Activated naive CD8-positive, alpha-beta T cell treated with anti-CD3 and anti-CD28 coated beads, Interleukin-2, amount 50 U/mL, for 16 hours (primary cell): ENCODE measurements at regions not wholly inside any gene's neighbourhood (a gene's known extent, or its start where the extent isn't known, plus 50 kb on each side); places are given as distances from the start of the nearest gene placed in this dataset.
"Not testable (repeated sequence)": the region's sequence is repeated elsewhere in the genome, so short reads cannot be mapped to it uniquely, and the experiment has no call there.

Experiments used
- DNase-seq: peaks from one replicate; pipeline ENCODE4 v3.0.0-alpha.2; 2020; ENCODE audit warnings: low read depth, low spot score

- DNase-seq, result not testable (repeated sequence)
Measured at GRCh38 chr1:148432318-148432717, 50.8 kb downstream of the PPIAL4G start.

DNA sequence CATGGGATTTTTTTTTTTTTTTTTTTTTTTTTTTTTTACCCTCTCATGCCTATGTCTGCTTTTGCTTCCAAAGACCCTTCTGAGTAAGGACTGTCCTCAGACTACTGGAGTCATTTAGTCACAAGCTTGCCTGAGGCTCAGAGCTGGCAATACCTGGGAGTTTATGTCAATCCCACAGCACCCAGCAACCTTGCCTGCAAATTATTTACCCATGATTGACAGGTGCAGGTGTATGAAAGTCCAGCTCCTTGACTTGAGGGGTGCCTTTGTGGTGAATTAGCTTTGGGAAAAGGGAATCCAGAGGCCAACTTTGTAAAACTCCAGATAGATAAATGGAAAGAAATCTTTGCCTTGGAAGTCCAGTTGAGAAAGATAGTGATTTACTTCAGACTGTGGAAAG is 53.2 kb downstream of the PPIAL4G start:
- not testable (repeated sequence) for DNase-seq

DNA sequence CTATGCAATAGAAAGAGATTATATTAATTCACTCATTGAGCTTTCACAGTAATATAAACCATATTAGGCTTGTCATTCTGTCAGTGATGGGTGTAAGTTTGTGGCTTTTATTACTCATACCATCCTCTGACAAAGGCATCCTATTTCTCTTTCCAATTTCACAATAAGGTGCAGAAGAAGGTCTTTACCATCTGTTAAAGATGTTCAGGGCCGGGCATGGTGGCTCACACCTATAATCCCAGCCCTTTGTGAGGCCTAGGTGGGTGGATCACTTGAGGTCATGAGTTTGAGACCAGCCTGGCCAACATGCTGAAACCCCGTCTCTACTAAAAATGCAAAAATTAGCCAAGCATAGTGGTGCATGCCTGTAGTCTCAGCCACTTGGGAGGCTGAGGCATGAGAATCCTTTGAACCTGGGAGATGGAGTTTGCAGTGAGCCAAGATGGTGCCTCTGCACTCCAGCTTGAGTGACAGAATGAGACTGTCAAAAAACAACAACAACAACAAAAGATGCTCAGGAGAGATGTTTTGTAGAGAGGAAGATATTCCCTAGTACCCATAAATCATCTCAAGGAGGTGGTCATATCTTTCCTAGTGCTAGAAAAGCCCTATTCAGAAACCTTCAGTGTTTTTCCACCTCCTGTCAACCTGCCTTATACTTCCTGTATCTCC is 56.0 kb downstream of the PPIAL4G start:
- DNase-seq, result not testable (repeated sequence)

- DNase-seq, result not testable (repeated sequence)
Measured at GRCh38 chr1:148426385-148426784, 56.7 kb downstream of the PPIAL4G start.

DNA sequence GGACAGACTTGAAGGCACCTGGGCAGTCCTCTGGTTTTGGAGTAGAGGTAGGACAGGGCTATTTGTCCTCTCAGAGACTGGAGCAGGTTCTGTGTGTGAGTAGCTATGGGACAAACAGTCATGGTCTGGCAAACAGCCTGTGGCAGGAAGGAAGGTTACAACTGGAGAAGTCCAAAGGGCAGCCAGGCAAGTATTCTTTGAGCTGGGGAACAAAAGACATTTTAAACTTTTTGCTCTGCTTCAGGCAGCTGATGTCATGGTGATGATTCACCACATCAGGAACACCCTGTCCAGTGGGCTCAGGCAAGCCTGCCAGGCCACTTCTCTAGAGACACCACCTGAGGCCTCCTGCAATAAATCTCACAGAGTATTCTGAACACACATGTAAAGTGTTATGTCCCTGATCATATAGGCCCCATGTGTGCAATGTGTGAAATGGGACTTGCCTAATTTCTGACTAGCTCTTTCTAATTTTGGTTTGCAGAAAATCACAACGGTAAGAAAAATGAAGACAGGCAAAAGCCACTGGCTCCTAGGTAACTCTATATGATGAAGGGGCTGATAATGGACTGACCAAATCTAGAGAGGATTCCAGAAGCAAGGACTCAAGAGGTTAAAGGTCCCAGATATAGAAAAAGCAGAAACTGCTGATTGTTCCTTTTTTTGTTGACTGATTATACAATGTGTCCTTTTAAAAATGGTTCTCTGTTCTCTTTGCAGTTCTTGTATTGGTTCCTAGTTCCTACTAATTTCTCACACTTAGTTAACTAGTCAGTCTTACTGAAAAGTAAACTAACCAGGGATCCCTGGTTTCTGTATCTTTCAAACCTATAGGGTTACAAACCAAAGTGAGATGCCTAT is 58.7 kb downstream of the PPIAL4G start:
- not testable (repeated sequence) for DNase-seq

GRCh38 chr1:148422921-148423320 is 60.2 kb downstream of the PPIAL4G start:
- DNase-seq, result not testable (repeated sequence)

- not testable (repeated sequence) for DNase-seq
Measured at GRCh38 chr1:148417241-148417640, 65.9 kb downstream of the PPIAL4G start.

DNA sequence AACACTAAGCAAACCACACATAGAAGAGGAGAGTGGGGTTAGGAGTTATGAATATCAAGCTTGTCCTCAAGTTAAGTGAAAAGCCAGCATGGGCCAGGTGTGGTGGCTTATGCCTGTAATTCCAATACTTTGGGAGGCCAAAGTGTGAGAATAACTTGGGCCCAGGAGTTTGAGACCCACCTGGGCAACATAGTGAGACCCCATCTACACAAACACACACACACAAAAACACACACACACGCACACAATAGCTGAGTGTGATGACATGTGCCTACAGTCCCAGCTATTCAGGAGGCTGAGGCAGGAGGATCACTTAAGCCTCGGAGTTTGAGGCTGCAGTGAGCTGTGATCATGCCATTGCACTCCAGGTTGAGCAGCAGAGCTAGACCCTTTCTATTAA is 69.7 kb downstream of the PPIAL4G start:
- DNase-seq, result not testable (repeated sequence)

DNA sequence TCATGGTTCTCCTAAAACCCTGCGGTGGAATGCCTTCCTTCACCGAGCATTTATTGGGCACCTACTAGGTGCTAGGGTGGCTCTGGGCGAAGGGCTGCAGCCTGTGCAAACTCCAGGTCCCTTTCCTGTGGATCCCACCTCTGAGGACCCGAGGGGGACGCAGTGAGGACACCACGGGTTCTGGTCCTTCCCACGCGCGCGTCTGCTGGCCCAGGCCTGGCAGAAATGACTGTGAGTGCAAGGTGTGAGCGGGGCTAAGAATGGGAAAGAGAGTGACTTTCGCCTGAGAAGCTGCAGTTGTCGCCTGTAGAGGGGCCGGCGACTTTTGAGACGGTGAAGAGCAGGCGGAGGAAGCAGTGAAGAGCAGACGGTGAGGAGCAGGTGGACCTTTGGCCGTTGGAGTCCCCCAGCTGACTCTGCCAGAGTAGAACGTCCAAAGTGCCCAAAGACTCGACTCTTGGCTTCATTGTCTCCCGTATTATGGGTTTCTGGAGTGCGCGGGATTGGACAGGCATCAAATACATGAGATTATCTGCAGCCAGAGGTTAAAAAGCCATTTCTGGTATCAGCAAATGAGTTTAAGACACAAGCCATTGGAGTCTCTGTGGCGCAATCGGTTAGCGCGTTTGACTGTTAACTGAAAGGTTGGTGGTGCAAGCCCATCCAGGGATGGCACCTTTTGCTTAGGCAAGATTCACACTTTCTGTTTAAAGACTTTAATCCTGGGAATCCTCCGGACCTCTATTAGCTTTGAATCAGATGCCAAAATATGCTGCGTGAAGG is 78.1 kb downstream of the PPIAL4G start:
- not testable (repeated sequence) for DNase-seq

DNA sequence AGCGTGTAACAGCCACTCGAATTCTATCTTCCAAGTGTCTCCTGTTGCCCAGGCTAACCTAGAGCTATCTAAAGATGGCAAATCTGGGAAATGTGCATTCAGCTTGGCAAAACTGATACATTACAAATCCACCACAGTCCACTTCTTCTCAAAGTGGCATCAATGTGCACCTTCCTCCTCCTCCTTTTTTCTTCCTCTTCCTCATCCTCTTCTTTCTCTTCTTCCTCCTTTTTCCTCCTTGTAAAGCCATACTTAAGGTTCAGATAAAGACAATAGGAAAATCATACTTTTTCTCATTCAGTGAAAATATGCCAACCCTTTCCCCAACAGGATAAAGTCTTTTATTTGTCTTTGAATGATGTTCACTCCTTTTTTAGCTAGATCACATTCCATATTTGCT is 79.2 kb downstream of the PPIAL4G start:
- not testable (repeated sequence) for DNase-seq

DNA sequence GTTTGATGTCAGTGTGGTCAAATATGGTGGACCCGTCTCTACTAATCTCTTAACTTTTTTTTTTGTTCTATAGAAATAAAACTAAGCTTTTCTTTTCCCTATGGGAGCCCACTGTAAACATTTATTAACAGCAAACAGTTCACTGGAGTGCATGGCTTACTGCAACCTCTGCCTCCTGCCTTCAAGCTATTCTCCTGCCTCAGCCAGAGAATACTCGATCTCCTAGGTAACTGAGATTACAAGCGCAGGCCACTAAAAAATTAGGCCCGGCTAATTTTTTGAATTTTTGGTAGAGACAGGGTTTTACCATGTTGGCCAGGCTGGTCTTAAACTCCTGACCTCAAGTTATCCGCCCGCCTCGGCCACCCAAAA is 80.0 kb downstream of the PPIAL4G start:
- DNase-seq, result not testable (repeated sequence)

- peak; percentile 66 for DNase-seq
Measured at GRCh38 chr1:148402152-148403084, 80.7 kb downstream of the PPIAL4G start.

DNA sequence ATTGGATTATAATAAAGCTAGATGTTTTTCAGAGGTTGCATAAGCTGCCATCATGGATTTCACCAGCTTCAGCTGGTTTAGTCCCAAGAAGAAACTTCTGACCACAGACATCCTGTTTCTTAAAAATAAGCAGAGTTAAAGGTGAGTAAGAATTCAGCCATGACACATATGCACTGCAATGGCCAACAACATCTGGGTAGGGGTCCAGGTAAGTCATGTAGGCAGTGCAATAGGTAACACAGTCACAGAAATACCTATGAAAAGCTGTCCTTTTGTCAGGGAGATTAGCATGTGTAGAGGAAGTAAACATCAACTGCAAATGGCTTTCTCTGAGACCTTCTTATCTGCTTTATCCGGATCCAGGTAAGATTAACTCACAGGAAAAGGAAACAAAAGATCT is 85.6 kb downstream of the PPIAL4G start:
- DNase-seq, result not testable (repeated sequence)

DNA sequence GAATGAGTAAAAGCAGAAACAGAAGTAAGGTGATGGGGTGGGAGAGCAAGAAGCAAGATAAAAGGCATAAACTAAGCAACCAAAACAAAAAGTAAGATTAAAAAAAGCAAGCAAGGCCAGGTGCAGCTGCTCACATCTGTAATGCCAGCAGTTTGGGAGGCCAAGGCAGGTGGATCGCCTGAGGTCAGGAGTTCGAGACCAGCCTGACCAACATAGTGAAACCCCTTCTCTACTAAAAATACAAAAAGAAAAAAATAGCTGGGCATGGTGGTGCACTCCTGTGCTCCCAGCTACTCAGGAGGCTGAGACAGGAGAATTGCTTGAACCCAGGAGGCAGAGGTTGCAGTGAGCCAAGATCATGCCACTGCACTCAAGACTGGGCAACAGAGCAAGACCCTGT is 90.6 kb downstream of the PPIAL4G start:
- not testable (repeated sequence) for DNase-seq

DNA sequence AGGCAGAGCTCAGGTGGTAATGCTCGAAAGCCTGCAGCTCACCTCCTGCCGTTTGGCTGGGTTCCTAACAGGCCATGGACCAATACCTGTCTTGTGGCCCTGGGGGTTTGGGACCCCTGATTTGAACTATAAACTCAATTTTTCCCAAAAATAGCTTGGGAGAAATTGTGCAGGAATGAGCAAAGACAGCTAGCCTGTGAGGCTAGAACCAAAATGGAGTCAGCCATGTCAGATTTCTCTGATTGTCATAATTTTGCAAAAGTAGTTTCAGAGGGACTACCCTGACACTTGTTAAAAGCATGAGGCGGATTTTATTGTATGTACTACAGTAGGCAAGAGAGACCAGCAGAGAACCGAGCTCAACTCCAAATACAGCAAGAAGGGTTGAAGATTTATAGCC is 91.8 kb downstream of the PPIAL4G start:
- not testable (repeated sequence) for DNase-seq

DNA sequence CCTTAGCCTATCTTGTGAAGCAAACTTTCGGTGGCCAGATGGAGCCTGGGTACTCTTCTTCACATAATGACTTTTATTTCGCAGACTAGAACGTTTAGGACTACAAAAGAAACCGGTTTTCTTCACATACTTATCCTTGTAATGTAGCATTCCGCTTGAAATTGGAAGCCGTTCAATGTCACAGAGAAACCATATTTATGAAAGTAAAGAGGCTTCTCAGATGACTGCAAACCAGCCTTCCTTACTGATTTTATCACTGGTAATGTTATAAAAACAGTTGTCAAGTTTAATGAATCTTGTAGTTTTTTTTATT is 94.1 kb downstream of the PPIAL4G start:
- no peak for DNase-seq

DNA sequence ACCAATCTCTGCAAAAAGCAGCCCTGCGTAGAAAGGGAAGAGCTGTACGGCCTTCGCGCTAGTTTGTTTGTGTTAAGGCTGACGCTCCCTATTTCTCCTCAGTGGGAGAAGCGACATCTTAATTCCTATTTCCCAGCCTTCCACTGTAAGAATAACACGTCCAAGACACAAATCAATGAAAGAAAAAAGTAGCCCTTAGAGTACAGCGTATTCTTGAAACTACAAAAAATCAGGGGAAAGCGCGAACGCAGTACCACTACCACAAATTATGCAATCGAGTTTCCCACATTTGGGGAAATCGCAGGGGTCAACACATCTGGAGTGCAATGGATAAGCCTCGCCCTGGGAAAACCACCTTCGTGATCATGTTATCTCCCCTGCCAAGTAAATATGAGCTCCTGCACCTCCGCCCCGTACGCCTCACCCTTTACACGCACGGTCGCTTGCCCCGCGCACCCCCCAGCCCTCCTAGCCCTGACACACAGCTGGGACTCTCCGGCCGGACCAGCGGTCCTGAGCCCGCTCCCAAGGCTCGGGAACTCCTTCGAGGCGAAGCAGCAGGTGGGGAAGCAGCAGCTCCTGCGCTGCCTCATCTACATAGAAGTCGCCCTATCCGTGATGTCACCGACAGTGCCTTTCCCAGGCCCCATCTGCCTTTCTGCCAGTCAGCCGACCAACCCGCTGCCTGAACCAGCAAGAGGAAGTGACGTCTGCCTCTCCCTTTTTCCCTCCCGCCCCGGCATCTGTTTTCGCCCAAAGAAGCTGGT is 94.7 kb downstream of the PPIAL4G start:
- DNase-seq, result peak; percentile 75

DNA sequence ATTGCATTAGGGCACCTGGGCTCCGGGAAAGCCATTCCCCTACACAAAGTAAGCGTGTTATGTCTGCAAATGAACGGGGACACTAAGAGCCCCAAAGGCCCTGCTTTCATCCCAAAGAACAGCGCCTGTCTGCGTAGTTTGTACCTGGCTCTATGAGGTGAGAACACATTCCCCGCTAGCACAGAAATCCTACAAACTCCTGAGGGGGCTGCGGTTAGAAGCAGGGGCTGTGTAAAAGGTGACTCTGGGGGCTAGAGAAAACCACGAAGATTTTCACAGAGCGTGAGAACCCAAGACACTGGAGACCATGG is 95.2 kb downstream of the PPIAL4G start:
- not testable (repeated sequence) for DNase-seq

GRCh38 chr1:148387122-148387948 is 95.8 kb downstream of the PPIAL4G start:
- not testable (repeated sequence) for DNase-seq

DNA sequence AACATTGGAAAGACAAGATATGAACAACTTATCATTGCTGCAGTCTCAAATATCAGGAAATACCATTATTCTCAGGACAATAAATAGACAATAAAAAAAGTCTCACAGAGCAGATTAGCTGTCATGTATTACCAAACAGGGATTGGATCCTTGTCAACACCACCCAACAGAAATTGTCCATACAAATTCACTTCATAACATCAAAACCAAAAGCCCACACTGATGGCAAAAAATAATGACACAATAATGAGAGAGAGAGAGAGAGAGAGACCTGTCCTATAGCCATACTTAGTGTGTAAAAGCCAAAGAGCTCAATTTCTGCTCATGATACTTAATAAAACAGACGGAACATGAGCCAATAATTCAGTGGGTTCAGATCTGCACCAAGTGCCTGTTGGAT is 96.5 kb downstream of the PPIAL4G start:
- no peak for DNase-seq
